GM18519 (cell line): ENCODE measurements at regions not wholly inside any gene's neighbourhood (a gene's known extent, or its start where the extent isn't known, plus 50 kb on each side); places are given as distances from the start of the nearest gene placed in this dataset.

Source experiments
- ATAC-seq: cut with Tn5 transposase; IDR thresholded peaks from one replicate; pipeline ENCODE4 v1.9.1; 2021; ENCODE audit warnings: mild to moderate bottlenecking, moderate library complexity; ENCODE audit not compliant: unreplicated experiment, low FRiP score

DNA sequence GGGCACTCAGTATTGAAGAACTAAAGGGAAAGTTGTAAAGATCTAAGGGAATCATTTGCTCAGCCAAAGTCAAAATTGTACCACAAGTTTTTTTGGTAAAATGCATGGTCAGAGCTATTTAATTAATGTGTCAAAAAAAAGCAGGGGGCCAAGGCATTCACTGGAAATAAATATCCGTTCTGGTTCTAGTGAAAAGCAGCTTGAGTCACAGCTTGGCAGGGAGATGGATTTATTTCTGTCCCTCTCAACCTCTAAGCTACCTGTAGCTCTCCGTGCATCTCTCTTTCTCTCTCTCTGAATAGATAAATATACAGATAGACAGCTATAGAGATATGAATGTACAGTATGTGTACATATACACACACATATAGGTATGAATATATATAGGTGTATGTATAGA lies 554.4 kb upstream of the TMEM132C start:
- ATAC-seq: no peak

- no peak for ATAC-seq
These were observed 550.8 kb upstream of the TMEM132C start for GRCh38 chr12:127716166-127716565.

DNA sequence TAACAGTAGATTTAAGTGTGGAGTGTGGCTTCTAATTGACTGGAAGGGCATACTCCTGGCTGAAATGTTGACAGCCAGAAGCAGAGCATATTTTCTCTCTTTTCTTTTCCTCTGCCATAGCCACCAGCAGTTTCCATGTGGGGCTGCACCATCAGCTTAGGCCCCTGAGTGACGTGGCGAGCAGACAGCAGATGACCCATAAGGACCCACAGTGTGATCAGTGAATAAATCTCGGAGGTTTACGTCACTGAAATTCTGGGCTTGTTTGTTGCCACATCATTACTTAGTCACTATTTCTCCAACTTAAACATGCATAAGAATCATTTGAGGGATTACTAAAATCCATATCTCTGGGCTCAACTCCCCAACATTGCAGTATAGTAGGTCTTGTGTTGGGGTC lies 549.7 kb upstream of the TMEM132C start:
- ATAC-seq: no peak

- no peak for ATAC-seq
These were observed 546.6 kb upstream of the TMEM132C start for GRCh38 chr12:127720334-127720733.

- no peak for ATAC-seq
These were observed 544.4 kb upstream of the TMEM132C start for GRCh38 chr12:127722611-127723010.

- ATAC-seq: no peak
These were observed 543.7 kb upstream of the TMEM132C start for GRCh38 chr12:127723251-127723650.

- no peak for ATAC-seq
These were observed 540.2 kb upstream of the TMEM132C start for GRCh38 chr12:127726671-127727315.

GRCh38 chr12:127728285-127728684 lies 538.7 kb upstream of the TMEM132C start:
- ATAC-seq: no peak

GRCh38 chr12:127728729-127729128 lies 538.2 kb upstream of the TMEM132C start:
- no peak for ATAC-seq

DNA sequence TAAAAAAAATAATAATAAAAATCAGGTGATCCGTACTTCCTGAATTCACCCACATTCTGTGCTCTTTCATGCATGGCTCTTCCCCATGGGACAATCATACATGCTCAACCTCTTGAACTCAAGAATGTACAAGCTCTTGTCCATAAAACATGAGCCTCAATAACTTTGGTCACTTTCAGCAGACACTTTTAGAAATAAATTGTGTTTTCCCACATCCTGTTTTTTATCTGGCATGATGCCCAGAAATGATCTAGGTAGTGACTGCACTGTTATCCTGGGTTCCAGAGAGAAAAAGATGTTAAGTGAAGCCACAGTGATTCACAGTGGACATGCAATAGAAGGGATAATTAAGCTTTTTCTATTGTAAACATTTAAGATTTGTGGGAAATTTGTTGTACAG lies 537.6 kb upstream of the TMEM132C start:
- no peak for ATAC-seq

- no peak for ATAC-seq
These were observed 535.3 kb upstream of the TMEM132C start for GRCh38 chr12:127731657-127732056.

DNA sequence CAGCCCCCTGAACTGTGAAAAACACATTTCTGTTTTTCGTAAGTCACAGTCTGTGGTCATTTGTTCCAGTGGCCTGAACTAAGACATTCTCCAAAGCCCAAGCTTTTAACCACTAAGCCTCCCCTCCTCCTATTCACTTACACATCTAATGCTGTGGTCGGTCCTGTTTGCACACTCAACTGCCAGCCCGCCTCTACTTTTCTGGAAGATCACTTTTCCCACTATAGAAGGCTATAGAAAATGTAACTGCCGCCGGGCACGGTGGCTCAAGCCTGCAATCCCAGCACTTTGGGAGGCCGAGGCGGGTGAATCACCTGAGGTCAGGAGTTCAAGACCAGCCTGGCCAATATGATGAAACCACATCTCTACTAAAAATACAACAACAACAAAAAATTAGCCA lies 524.7 kb upstream of the TMEM132C start:
- ATAC-seq: no peak

- no peak for ATAC-seq
These were observed 521.3 kb upstream of the TMEM132C start for GRCh38 chr12:127745469-127746212.

GRCh38 chr12:127749416-127749815 lies 517.6 kb upstream of the TMEM132C start:
- ATAC-seq: no peak

GRCh38 chr12:127750076-127750840 lies 516.7 kb upstream of the TMEM132C start:
- no peak for ATAC-seq

DNA sequence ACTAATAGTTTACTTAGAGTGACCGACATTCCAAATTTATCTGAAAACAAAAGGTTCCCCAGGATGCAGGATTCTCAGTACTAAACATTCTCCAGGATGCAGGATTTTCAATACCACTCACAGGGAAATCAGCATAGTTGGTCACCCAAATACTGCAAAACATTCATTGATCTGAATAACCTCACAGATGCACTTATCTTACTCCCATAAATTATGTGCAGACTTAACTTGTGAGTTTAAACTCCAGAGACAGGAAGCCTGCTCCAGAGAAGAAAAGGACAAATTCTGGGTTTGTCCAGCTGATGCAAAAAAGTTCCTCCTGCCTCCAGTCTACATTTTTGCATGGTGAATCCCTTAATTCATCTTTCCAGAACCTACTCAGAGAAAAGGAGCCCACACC lies 514.2 kb upstream of the TMEM132C start:
- no peak for ATAC-seq

- ATAC-seq: no peak
These were observed 506.6 kb upstream of the TMEM132C start for GRCh38 chr12:127760357-127760756.

GRCh38 chr12:127760996-127761395 lies 506.0 kb upstream of the TMEM132C start:
- no peak for ATAC-seq

GRCh38 chr12:127761880-127762279 lies 505.1 kb upstream of the TMEM132C start:
- no peak for ATAC-seq

- ATAC-seq: no peak
These were observed 499.3 kb upstream of the TMEM132C start for GRCh38 chr12:127767656-127768055.

DNA sequence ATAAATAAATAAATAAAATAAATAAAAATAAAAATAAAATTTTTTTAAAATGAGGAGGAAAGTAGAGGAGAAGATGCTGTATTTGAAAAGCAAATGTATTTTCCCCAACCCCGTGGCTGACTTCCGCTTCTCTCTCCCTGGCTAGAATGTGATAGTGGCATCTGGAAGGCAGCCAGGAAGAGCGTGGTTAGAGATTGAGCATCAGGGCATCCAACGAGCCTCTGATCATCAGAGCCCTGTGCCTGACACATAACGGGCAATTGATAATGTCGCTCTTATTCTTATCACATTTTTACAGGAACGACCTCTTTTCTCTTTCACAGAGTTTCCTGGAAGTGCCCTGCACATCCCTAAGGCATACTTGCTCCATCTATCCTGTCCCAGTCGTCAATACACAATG lies 496.9 kb upstream of the TMEM132C start:
- no peak for ATAC-seq

DNA sequence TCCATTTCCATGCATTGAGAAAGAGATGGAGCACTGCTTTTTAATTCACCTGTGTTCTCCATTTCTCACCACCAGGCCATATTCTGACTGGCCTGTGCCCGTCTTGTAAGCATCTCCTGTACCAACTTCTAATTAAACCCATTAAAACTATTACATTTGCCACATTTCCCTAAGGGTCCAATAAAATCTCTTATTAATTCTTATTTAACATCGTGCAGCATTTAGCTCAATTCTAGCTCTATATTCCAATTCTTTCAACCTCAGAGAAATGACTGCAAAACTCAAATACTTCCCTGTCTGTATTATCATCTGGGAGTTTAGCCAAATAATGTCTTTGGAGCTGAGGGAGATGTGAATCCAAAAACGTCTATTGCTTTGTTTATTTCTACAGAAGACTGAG lies 495.4 kb upstream of the TMEM132C start:
- ATAC-seq: no peak
